ENCODE measurements at regions not wholly inside any gene's neighbourhood (a gene's known extent, or its start where the extent isn't known, plus 50 kb on each side); places are given as distances from the start of the nearest gene placed in this dataset.

GRCh38 chr2:35461406-35461805 lies 894.2 kb upstream of the CRIM1 start:
- no peaks in the 10 kb centered on the region for H3K79me2 ChIP-seq (ENCODE audit: insufficient read depth, low read length)
- no peaks in the 10 kb centered on the region for H3K9me2 ChIP-seq (replicated peaks; ENCODE audit: low read depth, low read length)
- H3K27me3 ChIP-seq (ENCODE audit: insufficient read depth, low read length, poor library complexity, severe bottlenecking), result no peaks in the 10 kb centered on the region
- H2AFZ ChIP-seq (ENCODE audit: low read length), result no peak overlapping the region
- no peak overlapping the region for H3K4me3 ChIP-seq (ENCODE audit: low read length, poor library complexity, severe bottlenecking)
- H3K9ac ChIP-seq (ENCODE audit: low read depth, low read length, poor library complexity, severe bottlenecking), result no peak overlapping the region
- no peaks in the 10 kb centered on the region for H4K20me1 ChIP-seq (ENCODE audit: insufficient read depth, low read length, poor library complexity, severe bottlenecking)
- H3K4me2 ChIP-seq (ENCODE audit: low read depth, low read length, poor library complexity, severe bottlenecking), result no peak overlapping the region
- TF ChIP-seq EZH2phosphoT487 (IDR thresholded peaks at IDR 0.05; ENCODE audit: borderline replicate concordance), result no peak
- TF ChIP-seq, protein P1, sequence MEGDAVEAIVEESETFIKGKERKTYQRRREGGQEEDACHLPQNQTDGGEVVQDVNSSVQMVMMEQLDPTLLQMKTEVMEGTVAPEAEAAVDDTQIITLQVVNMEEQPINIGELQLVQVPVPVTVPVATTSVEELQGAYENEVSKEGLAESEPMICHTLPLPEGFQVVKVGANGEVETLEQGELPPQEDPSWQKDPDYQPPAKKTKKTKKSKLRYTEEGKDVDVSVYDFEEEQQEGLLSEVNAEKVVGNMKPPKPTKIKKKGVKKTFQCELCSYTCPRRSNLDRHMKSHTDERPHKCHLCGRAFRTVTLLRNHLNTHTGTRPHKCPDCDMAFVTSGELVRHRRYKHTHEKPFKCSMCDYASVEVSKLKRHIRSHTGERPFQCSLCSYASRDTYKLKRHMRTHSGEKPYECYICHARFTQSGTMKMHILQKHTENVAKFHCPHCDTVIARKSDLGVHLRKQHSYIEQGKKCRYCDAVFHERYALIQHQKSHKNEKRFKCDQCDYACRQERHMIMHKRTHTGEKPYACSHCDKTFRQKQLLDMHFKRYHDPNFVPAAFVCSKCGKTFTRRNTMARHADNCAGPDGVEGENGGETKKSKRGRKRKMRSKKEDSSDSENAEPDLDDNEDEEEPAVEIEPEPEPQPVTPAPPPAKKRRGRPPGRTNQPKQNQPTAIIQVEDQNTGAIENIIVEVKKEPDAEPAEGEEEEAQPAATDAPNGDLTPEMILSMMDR (conservative IDR thresholded peaks at IDR 0.05; ENCODE audit: low read length), result no peak
- no peaks in the 10 kb centered on the region for H3F3A ChIP-seq (ENCODE audit: low read depth)
- no peaks in the 10 kb centered on the region for H3K4me1 ChIP-seq (ENCODE audit: insufficient read depth, low read length, poor library complexity, severe bottlenecking)
- H3K36me3 ChIP-seq (ENCODE audit: insufficient read depth, low read length), result no peaks in the 10 kb centered on the region
- H3K9me3 ChIP-seq (ENCODE audit: insufficient read depth, low read depth, low read length), result no peaks in the 10 kb centered on the region

- Histone ChIP-seq H3K4me2 (ENCODE audit: low read depth, low read length, poor library complexity, severe bottlenecking) (no peak overlapping the region), H3K9me3 (ENCODE audit: insufficient read depth, low read depth, low read length) (no peaks in the 10 kb centered on the region), H3K27me3 (ENCODE audit: insufficient read depth, low read length, poor library complexity, severe bottlenecking) (no peaks in the 10 kb centered on the region), H3K9ac (ENCODE audit: low read depth, low read length, poor library complexity, severe bottlenecking) (no peak overlapping the region), H3K4me1 (ENCODE audit: insufficient read depth, low read length, poor library complexity, severe bottlenecking) (no peaks in the 10 kb centered on the region), H3F3A (ENCODE audit: low read depth) (no peaks in the 10 kb centered on the region), H3K79me2 (ENCODE audit: insufficient read depth, low read length) (no peaks in the 10 kb centered on the region), H4K20me1 (ENCODE audit: insufficient read depth, low read length, poor library complexity, severe bottlenecking) (no peaks in the 10 kb centered on the region), H3K4me3 (ENCODE audit: low read length, poor library complexity, severe bottlenecking) (no peak overlapping the region), H3K9me2 (replicated peaks; ENCODE audit: low read depth, low read length) (no peaks in the 10 kb centered on the region; the same call in 1 of the 2 replicates), H2AFZ (ENCODE audit: low read length) (no peak overlapping the region), H3K36me3 (ENCODE audit: insufficient read depth, low read length) (no peaks in the 10 kb centered on the region)
- TF ChIP-seq EZH2phosphoT487 (IDR thresholded peaks at IDR 0.05; ENCODE audit: borderline replicate concordance), result no peak
- TF ChIP-seq, protein P1 (conservative IDR thresholded peaks at IDR 0.05; ENCODE audit: low read length), result no peak
These were observed 900.5 kb upstream of the CRIM1 start for GRCh38 chr2:35454966-35455638.

- Histone ChIP-seq H3K27me3 (ENCODE audit: insufficient read depth, low read length, poor library complexity, severe bottlenecking) (no peaks in the 10 kb centered on the region), H3K4me2 (ENCODE audit: low read depth, low read length, poor library complexity, severe bottlenecking) (no peak overlapping the region), H3K9me2 (replicated peaks; ENCODE audit: low read depth, low read length) (no peaks in the 10 kb centered on the region), H3K9me3 (ENCODE audit: insufficient read depth, low read depth, low read length) (no peaks in the 10 kb centered on the region), H3K9ac (ENCODE audit: low read depth, low read length, poor library complexity, severe bottlenecking) (no peak overlapping the region), H3K4me1 (ENCODE audit: insufficient read depth, low read length, poor library complexity, severe bottlenecking) (no peaks in the 10 kb centered on the region), H4K20me1 (ENCODE audit: insufficient read depth, low read length, poor library complexity, severe bottlenecking) (no peaks in the 10 kb centered on the region), H3K79me2 (ENCODE audit: insufficient read depth, low read length) (no peaks in the 10 kb centered on the region), H3F3A (ENCODE audit: low read depth) (no peaks in the 10 kb centered on the region), H3K36me3 (ENCODE audit: insufficient read depth, low read length) (no peaks in the 10 kb centered on the region), H2AFZ (ENCODE audit: low read length) (no peak overlapping the region), H3K4me3 (ENCODE audit: low read length, poor library complexity, severe bottlenecking) (no peak overlapping the region)
- TF ChIP-seq EZH2phosphoT487 (IDR thresholded peaks at IDR 0.05; ENCODE audit: borderline replicate concordance), result no peak
- TF ChIP-seq, protein P1 (conservative IDR thresholded peaks at IDR 0.05; ENCODE audit: low read length), result no peak
These were observed 907.8 kb upstream of the CRIM1 start for GRCh38 chr2:35447821-35448220.
